Choroid plexus epithelial cell (primary cell): ENCODE measurements at regions not wholly inside any gene's neighbourhood (a gene's known extent, or its start where the extent isn't known, plus 50 kb on each side); places are given as distances from the start of the nearest gene placed in this dataset.

Experiments used
- DNase-seq: peaks from one replicate; pipeline ENCODE4 v3.0.0-alpha.2; 2010; ENCODE audit warnings: low read depth
- H3K4me3 ChIP-seq: 2 replicates; pipeline ENCODE4 v1.5.1; 2011; ENCODE audit warnings: low read depth, mild to moderate bottlenecking, control low read depth, low read length, moderate library complexity
- TF ChIP-seq, protein P1 (sequence below): conservative IDR thresholded peaks from 2 replicates; pipeline ENCODE4 v1.5.1; 2011; ENCODE audit warnings: low read depth, mild to moderate bottlenecking, control low read depth, inconsistent platforms, low read length, moderate library complexity

DNA sequence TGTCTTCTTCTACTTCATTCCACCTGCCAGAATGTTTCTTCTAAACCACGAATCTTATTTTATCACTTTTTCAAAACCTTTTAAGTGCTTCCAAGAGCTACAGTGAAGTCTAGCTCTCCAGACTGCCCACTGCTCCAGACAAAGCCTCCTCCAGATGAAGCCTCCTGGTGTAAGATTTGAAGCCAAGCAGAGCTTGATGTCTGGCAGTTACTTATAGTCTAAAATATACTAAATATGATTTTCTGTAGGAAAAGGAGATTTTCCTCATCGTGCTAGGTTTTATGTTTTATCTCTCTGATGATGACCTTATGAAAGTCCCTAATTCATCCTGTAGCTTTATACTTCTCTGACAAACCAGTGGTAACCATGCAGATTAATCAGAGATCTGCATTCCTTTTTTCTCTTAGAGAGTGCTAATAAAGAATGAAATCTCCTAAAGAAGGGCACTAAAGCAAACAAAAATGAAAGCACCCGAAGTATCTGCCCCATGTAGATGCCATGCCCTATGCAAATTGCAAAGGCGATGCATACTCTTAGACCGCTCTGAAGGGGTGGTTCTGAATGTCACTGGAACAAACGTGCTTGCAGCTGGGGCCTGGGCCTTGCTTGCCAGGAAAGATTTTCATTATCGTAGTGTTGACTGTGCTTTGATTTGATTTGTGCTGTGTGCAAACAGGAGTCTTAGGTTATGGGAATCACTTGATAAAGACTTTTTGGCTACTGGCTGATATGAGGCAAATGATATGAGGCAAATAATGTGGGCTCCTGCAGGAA lies 314.2 kb downstream of the PID1 start:
- DNase-seq = no peak
- no peak overlapping the region for H3K4me3 ChIP-seq
- TF ChIP-seq, protein P1, sequence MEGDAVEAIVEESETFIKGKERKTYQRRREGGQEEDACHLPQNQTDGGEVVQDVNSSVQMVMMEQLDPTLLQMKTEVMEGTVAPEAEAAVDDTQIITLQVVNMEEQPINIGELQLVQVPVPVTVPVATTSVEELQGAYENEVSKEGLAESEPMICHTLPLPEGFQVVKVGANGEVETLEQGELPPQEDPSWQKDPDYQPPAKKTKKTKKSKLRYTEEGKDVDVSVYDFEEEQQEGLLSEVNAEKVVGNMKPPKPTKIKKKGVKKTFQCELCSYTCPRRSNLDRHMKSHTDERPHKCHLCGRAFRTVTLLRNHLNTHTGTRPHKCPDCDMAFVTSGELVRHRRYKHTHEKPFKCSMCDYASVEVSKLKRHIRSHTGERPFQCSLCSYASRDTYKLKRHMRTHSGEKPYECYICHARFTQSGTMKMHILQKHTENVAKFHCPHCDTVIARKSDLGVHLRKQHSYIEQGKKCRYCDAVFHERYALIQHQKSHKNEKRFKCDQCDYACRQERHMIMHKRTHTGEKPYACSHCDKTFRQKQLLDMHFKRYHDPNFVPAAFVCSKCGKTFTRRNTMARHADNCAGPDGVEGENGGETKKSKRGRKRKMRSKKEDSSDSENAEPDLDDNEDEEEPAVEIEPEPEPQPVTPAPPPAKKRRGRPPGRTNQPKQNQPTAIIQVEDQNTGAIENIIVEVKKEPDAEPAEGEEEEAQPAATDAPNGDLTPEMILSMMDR = no peak

- TF ChIP-seq, protein P1 = no peak
- H3K4me3 ChIP-seq = no peak overlapping the region
- no peak for DNase-seq
Measured at GRCh38 chr2:228949831-228950230, 321.3 kb downstream of the PID1 start.

DNA sequence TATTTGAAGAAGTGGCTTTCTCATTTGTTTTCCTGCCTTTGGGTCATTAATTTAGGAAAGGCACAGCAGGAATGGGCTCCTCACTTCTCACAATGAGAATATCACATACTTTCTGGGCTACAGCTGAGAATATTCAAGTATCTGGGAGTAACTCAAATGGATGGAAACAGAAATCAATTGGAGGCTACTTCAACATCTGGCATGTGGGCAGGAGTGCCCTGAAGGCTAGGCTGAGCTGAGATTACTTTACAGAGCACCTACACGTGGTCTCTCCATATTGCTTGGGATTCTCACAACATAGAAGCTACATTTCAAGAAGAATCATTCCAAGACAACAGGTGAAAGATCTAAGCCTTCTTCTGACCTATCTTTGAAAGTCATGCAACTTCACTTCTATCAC lies 325.4 kb downstream of the PID1 start:
- no peak for DNase-seq
- TF ChIP-seq, protein P1 = no peak
- H3K4me3 ChIP-seq = no peak overlapping the region

DNA sequence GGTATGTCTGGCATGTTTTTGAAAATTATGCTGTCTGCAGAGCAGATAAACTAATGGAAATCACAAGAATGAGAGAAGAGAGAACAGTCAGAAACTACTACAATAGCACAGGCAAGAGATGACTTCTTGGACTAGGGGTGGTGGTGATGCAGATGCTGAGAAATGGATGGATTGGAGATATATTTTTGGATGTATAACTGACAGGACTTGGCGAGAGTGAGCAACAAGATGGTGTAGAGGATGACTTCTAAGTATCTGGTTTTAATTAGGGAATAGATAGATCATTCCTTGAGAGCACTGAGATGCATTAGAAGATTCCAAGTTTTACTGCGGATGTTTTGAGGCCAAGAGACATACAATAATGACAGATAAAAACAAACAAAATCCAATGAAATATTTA lies 328.2 kb downstream of the PID1 start:
- TF ChIP-seq, protein P1 = no peak
- no peak for DNase-seq

DNA sequence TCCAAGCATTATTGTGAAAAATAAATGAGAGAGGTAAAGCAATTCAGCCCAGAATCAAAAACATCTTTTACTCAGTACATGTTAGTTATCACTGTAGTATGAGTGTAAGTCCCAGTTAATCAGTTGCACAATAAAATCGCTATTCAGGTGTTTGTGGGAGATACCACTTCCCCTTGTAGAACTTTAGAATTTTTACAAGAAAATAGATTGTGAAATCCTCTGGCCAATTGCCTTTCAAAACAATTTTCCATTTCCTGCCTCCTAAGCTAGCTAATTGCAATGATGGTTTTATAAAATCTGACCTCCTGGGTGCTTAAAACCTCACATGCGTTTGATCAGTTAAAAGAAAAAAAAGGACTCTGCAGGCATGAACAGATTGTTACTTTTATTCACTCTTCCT lies 332.5 kb downstream of the PID1 start:
- H3K4me3 ChIP-seq = no peak overlapping the region
- peak; percentile 64 for DNase-seq
- TF ChIP-seq, protein P1 = no peak

More for the DNA sequence above, 328.2 kb downstream of the PID1 start:
- H3K4me3 ChIP-seq = no peak overlapping the region

GRCh38 chr2:228927028-228928010 lies 343.8 kb downstream of the PID1 start:
- H3K4me3 ChIP-seq = no peak overlapping the region
- TF ChIP-seq, protein P1 = no peak
- peak; percentile 46 for DNase-seq
